ENCODE measurements at regions not wholly inside any gene's neighbourhood (a gene's known extent, or its start where the extent isn't known, plus 50 kb on each side); places are given as distances from the start of the nearest gene placed in this dataset.

- TF ChIP-seq, protein P1, sequence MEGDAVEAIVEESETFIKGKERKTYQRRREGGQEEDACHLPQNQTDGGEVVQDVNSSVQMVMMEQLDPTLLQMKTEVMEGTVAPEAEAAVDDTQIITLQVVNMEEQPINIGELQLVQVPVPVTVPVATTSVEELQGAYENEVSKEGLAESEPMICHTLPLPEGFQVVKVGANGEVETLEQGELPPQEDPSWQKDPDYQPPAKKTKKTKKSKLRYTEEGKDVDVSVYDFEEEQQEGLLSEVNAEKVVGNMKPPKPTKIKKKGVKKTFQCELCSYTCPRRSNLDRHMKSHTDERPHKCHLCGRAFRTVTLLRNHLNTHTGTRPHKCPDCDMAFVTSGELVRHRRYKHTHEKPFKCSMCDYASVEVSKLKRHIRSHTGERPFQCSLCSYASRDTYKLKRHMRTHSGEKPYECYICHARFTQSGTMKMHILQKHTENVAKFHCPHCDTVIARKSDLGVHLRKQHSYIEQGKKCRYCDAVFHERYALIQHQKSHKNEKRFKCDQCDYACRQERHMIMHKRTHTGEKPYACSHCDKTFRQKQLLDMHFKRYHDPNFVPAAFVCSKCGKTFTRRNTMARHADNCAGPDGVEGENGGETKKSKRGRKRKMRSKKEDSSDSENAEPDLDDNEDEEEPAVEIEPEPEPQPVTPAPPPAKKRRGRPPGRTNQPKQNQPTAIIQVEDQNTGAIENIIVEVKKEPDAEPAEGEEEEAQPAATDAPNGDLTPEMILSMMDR (IDR thresholded peaks at IDR 0.05) = no peak
Observed at GRCh38 chr13:74000876-74001275, 133.3 kb downstream of the KLF12 start.

GRCh38 chr13:73998631-73999030 is 135.6 kb downstream of the KLF12 start:
- TF ChIP-seq, protein P1 (IDR thresholded peaks at IDR 0.05) = no peak

- TF ChIP-seq, protein P1 (IDR thresholded peaks at IDR 0.05) = no peak
Observed at GRCh38 chr13:73997964-73998363, 136.2 kb downstream of the KLF12 start.

- TF ChIP-seq, protein P1 (IDR thresholded peaks at IDR 0.05) = no peak
Observed at GRCh38 chr13:73996569-73996968, 137.6 kb downstream of the KLF12 start.

DNA sequence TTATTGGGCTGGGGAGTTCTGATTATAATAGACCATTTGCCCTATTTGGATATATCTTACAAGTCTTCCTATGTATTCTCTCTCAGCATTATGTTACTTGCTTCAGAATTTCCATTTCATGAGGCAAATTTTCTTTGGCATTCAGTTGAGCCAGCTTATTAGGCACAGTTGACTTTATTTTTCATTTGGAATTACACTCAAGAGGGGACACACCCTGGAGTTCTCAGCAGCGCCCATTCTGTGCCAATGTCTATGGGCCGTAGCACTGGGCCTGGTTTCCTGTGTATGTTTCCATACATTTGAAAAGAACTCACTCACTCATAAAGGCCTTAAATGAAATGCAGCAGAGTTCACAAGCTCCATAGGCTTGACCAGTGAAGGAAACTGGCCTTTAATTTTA is 138.5 kb downstream of the KLF12 start:
- TF ChIP-seq, protein P1 (IDR thresholded peaks at IDR 0.05) = no peak

DNA sequence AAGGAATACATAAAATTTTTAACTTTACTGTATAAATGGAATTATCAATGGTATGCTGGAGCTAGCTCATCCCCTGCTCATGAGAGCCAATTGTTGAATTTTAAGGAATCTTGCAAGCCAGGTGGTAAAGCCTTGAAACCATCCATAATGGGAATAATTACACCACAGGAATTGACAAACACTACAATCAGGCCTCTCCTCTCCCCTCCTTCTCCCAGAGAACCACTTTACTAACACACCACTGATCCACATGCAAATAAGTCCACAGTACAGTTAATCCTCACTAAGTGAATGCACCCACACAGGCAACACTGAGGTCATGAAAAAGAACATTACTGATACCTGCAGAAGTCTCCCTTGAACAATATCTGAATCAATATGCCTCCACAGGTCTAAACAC is 140.5 kb downstream of the KLF12 start:
- TF ChIP-seq, protein P1 (IDR thresholded peaks at IDR 0.05) = no peak

DNA sequence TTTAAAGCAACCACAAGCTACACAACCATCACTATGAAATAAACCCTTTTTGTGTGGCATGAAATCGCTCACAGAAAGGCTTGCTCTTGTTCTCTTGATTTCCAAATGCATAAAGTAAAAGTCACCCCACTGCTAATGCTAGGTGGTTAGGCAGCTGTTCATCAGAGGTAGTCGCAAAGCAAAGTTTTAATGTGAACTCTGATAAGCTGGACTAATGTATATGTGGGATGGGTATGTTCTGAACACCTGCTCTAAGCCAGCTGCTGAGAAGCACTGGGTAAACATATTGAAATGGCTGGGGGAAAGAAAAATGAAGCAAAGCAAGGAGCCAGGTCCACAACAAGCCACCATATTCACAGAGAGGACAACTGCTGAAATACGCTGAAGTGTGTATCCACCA is 142.3 kb downstream of the KLF12 start:
- TF ChIP-seq, protein P1 (IDR thresholded peaks at IDR 0.05) = no peak

DNA sequence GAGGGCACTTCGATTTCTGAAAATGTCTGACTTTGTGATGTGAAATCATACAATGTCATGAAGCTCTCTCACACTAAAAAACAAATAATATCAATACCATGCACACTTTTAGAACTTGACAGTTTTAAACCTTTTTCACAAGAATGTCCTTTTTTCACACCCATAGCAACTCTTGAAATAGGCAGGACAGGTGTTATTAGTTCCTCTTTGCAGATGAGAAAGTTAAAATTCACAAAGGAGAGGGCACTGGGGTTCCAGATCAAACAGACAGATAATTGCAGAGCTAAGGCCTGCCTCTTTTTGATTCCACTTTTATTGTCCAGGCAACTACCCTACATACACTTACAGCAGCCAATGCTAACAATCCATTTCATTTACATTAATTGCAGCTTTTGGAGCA is 142.8 kb downstream of the KLF12 start:
- TF ChIP-seq, protein P1 (IDR thresholded peaks at IDR 0.05) = no peak

All from LNCAP (cell line).